GM12864 (cell line): ENCODE measurements at regions not wholly inside any gene's neighbourhood (a gene's known extent, or its start where the extent isn't known, plus 50 kb on each side); places are given as distances from the start of the nearest gene placed in this dataset.

Experiments
- DNase-seq: peaks from one replicate; pipeline ENCODE4 v3.0.0-alpha.2; 2011; ENCODE audit warnings: low read depth
- H3K4me3 ChIP-seq: 2 replicates; pipeline ENCODE4 v1.5.1; 2011; ENCODE audit warnings: mild to moderate bottlenecking, low read depth, low read length, control low read depth
- TF ChIP-seq, protein P1 (sequence below): IDR thresholded peaks from 2 replicates; pipeline ENCODE4 v1.5.1; 2011; ENCODE audit warnings: low read depth, mild to moderate bottlenecking, moderate library complexity, low read length, control low read depth, inconsistent platforms; ENCODE audit errors: missing control alignments

DNA sequence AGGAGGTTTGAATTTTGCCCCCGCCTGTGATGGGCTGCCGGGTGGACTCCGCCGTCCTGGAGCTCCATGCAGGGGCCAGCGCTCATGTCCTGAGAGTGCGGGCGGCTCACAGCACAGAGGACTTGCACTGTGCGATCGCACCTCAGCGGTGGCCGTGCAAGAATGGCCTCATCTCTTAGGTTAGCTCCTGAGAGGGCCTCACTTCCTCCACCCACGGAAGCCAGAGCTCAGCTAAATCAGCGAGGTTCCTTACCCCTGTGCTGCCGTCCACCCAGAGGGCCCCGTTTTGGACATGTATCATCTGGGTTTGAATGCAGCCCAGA is 72.0 kb upstream of the PCSK6 start:
- no peak for DNase-seq
- TF ChIP-seq, protein P1, sequence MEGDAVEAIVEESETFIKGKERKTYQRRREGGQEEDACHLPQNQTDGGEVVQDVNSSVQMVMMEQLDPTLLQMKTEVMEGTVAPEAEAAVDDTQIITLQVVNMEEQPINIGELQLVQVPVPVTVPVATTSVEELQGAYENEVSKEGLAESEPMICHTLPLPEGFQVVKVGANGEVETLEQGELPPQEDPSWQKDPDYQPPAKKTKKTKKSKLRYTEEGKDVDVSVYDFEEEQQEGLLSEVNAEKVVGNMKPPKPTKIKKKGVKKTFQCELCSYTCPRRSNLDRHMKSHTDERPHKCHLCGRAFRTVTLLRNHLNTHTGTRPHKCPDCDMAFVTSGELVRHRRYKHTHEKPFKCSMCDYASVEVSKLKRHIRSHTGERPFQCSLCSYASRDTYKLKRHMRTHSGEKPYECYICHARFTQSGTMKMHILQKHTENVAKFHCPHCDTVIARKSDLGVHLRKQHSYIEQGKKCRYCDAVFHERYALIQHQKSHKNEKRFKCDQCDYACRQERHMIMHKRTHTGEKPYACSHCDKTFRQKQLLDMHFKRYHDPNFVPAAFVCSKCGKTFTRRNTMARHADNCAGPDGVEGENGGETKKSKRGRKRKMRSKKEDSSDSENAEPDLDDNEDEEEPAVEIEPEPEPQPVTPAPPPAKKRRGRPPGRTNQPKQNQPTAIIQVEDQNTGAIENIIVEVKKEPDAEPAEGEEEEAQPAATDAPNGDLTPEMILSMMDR: no peak
- no peak overlapping the region for H3K4me3 ChIP-seq

DNA sequence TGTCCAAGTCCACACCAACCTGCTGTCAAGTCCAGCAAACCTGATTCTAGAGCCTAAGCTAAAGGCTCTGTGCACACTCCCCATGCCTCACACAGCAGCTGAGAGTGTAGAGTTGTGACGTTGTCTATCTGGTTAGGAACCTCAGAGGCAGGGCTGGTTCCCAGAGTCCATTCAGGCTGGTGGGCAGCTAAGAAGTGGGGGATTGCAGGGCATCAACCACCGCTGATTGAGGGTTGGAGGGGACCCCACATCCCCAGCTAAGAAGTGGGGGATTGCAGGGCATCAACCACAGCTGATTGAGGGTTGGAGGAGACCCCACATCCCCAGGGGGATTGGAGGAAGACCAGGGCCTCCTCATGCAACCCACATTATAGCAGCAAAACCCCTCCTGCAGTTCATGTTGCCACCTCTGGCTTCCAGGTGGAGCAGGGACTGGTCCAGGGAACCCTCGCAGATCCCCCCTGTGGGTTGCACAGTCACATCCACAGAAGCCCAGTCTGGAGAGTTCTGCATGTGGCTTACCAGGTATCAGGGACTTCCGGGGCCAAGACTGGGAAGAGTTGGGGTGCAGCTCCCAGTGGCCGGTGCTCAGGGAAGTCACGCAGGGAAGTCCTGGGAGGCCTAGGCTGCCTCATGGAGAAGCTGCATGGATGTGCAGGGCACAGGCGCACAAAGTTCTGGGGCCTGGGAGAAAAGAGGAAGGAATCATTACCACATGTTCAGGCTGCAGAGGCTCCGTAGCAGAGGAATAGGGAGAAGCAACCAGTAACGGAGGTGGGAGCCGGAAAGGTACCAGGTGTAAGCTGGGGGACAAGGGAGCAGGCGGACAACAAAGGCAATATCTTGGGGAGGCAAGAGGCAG is 71.4 kb upstream of the PCSK6 start:
- no peak for DNase-seq
- H3K4me3 ChIP-seq: no peak overlapping the region
- TF ChIP-seq, protein P1: no peak

DNA sequence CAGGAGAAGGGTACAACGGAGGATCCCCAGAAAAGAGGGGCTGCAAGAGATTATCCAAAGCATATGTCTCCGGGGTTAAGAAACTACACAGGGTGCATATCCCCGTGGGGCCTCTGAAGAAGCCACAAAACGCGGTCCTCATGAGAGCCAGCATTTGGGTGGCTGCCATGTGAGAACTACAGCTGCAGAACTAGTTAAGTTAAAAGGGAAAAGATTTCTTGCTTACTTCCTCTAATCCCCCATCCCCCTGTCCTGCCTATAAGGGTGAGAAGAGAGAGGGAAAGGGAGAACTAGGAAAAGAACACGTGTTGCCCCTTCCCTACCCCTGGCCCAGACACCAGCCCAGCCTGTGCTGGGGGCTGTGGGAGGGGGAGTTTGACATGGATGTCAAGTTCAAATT is 70.4 kb upstream of the PCSK6 start:
- TF ChIP-seq, protein P1: no peak
- H3K4me3 ChIP-seq: no peak overlapping the region
- no peak for DNase-seq

DNA sequence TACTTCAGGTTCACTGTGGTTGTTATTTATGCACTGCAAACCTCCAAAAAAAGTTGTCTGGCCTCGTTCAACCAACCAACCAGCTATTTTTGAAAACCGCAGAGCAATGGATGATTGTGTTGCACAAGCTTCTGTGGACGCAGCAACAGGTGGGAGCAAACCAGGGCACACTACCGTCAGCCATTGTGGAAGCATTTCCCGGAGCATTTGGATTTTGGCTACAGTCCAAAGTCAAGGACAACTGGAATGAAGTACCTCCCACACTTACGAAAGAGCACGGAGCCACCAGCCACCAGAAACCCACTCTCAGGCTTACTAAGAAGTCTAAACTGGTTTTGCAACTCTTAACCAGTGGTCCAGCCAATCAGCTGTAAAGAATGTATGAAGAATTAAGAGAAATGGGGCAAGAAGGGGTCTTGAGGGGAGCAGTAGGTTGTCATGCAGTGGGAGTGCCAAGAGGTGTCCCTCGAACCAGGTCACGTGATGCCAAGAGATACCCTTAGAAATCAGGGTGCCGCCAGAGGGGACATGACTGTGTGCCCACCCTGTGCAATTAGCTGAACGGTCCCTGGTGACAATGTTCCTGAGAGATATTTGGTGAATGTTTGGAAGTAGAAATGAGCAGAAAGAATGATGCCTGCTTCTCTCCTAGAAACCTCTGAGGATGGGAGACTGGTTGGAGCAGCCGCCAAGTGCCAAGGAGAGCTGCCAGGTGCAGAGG is 68.9 kb upstream of the PCSK6 start:
- TF ChIP-seq, protein P1: no peak
- no peak for DNase-seq
- H3K4me3 ChIP-seq: no peak overlapping the region

DNA sequence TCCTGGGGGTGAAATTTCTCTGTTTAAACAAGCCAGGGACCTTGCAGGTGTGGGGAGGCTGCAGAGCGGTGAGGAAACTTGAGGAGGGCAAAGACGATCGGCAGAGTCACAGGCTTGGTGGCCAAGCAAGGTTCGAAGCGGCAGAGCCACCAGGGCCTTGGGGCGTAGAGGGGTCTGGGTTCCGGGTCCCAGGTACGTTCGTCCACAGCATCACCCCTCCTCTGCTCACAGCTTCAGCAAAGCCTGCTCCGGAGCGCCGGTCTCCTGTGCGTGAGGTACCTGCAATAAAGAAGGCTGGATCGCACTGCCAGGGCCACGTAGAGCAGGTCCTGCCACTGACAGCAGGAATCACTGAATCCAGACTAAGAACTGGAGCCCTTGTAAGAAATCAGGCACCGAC is 66.8 kb upstream of the PCSK6 start:
- TF ChIP-seq, protein P1: no peak
- no peak for DNase-seq
- H3K4me3 ChIP-seq: no peak overlapping the region

DNA sequence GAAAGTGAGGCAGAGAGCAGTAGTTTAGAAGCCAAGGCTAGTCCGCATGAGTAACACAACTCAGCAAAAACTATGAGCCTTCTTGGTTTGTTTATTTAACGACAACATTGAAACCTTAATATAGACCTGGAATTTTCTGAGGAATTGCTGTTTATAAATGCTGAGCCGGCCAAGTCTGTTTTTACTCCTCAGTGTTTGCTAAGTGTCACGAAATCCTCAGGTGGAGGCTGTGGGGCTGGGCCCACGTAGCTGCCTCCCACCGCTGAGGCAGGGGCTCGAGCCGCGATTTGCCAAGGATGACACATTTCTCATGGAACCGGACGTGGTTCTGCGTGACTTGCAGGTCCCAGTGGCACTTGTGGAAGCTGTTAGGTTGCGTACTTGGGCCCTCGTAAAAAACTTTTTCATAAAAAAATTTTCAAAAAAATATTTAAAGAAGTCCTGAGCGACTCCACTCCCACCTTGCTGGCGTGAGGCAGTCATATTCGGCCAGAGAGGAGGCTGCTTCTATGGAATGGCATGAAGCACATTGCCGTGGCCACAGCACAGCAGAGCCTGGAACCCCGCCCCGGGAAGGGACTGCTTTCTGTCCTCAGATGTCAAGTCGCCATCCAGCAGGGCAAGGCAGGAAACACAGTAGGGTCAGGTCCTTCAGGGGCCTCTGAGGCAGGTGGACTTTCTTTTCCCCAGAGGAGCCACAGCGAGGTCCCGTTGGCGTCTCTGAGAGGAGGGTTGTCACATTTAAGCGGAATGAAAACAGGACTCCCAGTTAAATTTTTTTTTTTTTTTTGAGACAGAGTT is 64.8 kb upstream of the PCSK6 start:
- TF ChIP-seq, protein P1: no peak
- no peak overlapping the region for H3K4me3 ChIP-seq
- no peak for DNase-seq
